NCI-H526 (cell line): ENCODE measurements at regions not wholly inside any gene's neighbourhood (a gene's known extent, or its start where the extent isn't known, plus 50 kb on each side); places are given as distances from the start of the nearest gene placed in this dataset.

Experiments
- DNase-seq, 2 experiments: peaks; one replicate each; lab custom pipeline; 2025; lab: John Stamatoyannopoulos, UW

GRCh38 chr2:144215207-144215606 lies 304.7 kb downstream of the ZEB2 start:
- no peak for DNase-seq

- DNase-seq, result no peak
These were observed 306.1 kb downstream of the ZEB2 start for GRCh38 chr2:144213797-144214196.

- DNase-seq, result no peak
These were observed 308.1 kb downstream of the ZEB2 start for GRCh38 chr2:144211826-144212225.

- no peak for DNase-seq
These were observed 308.9 kb downstream of the ZEB2 start for GRCh38 chr2:144211065-144211464.

GRCh38 chr2:144210076-144210475 lies 309.8 kb downstream of the ZEB2 start:
- no peak for DNase-seq

- DNase-seq, result no peak
These were observed 311.0 kb downstream of the ZEB2 start for GRCh38 chr2:144208924-144209323.

- DNase-seq, result no peak
These were observed 313.9 kb downstream of the ZEB2 start for GRCh38 chr2:144206019-144206418.

- DNase-seq, result no peak
These were observed 318.0 kb downstream of the ZEB2 start for GRCh38 chr2:144201868-144202468.

GRCh38 chr2:144201126-144201525 lies 318.8 kb downstream of the ZEB2 start:
- DNase-seq, result no peak

- DNase-seq, result no peak
These were observed 321.8 kb downstream of the ZEB2 start for GRCh38 chr2:144198116-144198515.

GRCh38 chr2:144194326-144195071 lies 325.4 kb downstream of the ZEB2 start:
- no peak for DNase-seq

GRCh38 chr2:144190908-144191605 lies 328.9 kb downstream of the ZEB2 start:
- DNase-seq, result no peak

- peak; percentile 42 to 73 for DNase-seq
These were observed 336.2 kb downstream of the ZEB2 start for GRCh38 chr2:144183727-144184126.

- no peak for DNase-seq
These were observed 338.9 kb downstream of the ZEB2 start for GRCh38 chr2:144181001-144181400.

- no peak for DNase-seq
These were observed 339.8 kb downstream of the ZEB2 start for GRCh38 chr2:144180131-144180530.

GRCh38 chr2:144170179-144170578 lies 349.7 kb downstream of the ZEB2 start:
- no peak for DNase-seq

- DNase-seq, result no peak
These were observed 353.2 kb downstream of the ZEB2 start for GRCh38 chr2:144166743-144167142.

- no peak for DNase-seq
These were observed 354.2 kb downstream of the ZEB2 start for GRCh38 chr2:144165599-144166250.

- DNase-seq, result peak; percentile 80 to 85
These were observed 356.3 kb downstream of the ZEB2 start for GRCh38 chr2:144163592-144163991.

GRCh38 chr2:144162652-144163051 lies 357.3 kb downstream of the ZEB2 start:
- DNase-seq, result peak; percentile 30 to 77

- DNase-seq, result no peak
These were observed 358.9 kb downstream of the ZEB2 start for GRCh38 chr2:144161061-144161460.

GRCh38 chr2:144159240-144159639 lies 360.7 kb downstream of the ZEB2 start:
- peak in 1 of 2 experiments; percentile 2 for DNase-seq

GRCh38 chr2:144158096-144158495 lies 361.8 kb downstream of the ZEB2 start:
- no peak for DNase-seq
